ENCODE measurements at regions not wholly inside any gene's neighbourhood (a gene's known extent, or its start where the extent isn't known, plus 50 kb on each side); places are given as distances from the start of the nearest gene placed in this dataset.
"Not testable (repeated sequence)": the region's sequence is repeated elsewhere in the genome, so short reads cannot be mapped to it uniquely, and the experiment has no call there.

DNA sequence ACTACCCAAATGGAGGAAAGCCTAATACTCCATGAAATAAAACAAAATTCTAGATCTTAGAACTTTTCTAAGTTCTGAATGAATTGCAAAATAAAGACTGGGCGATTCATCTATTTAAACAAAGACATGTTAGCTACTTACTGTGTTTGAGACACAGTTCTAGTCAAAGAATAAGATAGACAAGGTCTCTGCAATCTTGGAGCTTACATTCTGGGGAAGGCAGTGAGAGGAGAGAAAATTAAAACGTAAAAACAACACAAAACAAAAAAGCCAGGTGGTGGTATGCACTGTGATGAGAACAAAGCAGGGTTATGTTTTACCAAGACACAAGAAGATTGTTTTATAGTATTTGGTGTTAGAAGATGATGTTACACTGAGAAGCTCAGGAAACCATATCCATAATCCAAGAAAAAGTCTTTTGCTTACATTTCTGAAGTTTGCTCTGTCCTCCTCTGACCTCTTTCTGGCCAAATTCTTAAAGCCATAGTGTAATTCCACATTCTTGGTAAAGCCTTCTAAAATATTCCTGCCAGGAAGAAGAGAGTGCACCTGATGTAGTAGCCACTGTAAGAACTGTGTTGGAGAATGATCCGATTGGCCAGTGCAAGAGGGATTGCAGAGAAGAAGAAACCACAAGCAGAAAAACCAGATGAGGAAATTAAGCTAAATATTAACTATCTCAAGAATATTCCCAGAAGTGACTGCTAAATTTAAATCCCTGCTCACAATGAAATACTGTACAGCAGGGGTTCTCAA, 218.4 kb downstream of the PCSK1 start:
- no peaks in the 10 kb centered on the region for H3K9me3 ChIP-seq (ENCODE audit: insufficient read depth, low read depth, low read length)
- H3K27ac ChIP-seq (ENCODE audit: low read length), result no peak overlapping the region
- no peak overlapping the region for H3K9ac ChIP-seq (ENCODE audit: low read depth, low read length)
- no peak overlapping the region for H3K4me3 ChIP-seq (ENCODE audit: low read length)
- H3K27me3 ChIP-seq (ENCODE audit: insufficient read depth, low read length), result no peaks in the 10 kb centered on the region
- H3K4me1 ChIP-seq (ENCODE audit: insufficient read depth, low read length), result no peaks in the 10 kb centered on the region; the same call in 1 of the 2 replicates
- no peaks in the 10 kb centered on the region for H3K36me3 ChIP-seq (ENCODE audit: insufficient read depth, low read depth, low read length)

DNA sequence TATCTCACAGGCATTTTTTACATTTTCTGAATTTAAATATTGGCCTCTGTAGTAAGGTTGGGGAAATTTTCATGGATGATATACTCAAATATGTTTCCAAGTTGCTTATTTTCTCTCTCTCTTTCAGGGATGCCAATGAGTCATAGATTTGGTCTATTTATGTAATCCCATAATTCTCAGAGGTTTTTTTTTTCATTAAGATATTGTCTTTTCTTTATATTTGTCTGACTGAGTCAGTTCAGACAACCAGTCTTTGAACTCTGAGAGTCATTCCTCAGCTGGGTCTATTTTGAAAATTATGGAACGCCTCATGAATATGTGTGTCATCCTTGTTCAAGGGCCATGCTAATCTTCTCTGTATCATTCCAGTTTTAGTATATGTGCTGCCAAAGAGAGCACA, 223.2 kb downstream of the PCSK1 start:
- Histone ChIP-seq H3K36me3 (ENCODE audit: insufficient read depth, low read depth, low read length) (no peaks in the 10 kb centered on the region), H3K4me1 (ENCODE audit: insufficient read depth, low read length) (no peaks in the 10 kb centered on the region), H3K27ac (ENCODE audit: low read length) (no peak overlapping the region), H3K4me3 (ENCODE audit: low read length) (no peak overlapping the region), H3K27me3 (ENCODE audit: insufficient read depth, low read length) (no peaks in the 10 kb centered on the region), H3K9me3 (ENCODE audit: insufficient read depth, low read depth, low read length) (no peaks in the 10 kb centered on the region), H3K9ac (ENCODE audit: low read depth, low read length) (no peak overlapping the region)

DNA sequence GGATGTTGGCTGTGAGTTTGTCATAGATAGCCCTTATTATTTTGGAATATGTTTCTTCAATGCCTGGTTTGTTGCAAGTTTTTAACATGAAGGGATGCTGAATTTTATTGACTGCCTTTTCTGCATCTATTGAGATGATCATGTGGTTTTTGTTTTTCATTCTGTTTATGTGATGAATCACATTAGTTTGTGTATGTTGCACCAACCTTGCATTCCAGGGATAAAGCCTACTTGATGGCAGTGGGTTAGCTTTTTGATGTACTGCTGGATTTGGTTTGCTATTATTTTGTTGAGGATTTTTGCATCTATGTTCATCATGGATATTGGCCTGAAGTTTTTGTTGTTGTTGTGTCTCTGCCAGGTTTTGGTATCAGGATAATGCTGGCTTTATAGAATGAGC, 225.6 kb downstream of the PCSK1 start:
- no peak overlapping the region for H3K9ac ChIP-seq (ENCODE audit: low read depth, low read length)
- H3K27me3 ChIP-seq (ENCODE audit: insufficient read depth, low read length), result no peaks in the 10 kb centered on the region
- H3K9me3 ChIP-seq (ENCODE audit: insufficient read depth, low read depth, low read length), result no peaks in the 10 kb centered on the region
- H3K36me3 ChIP-seq (ENCODE audit: insufficient read depth, low read depth, low read length), result no peaks in the 10 kb centered on the region
- no peaks in the 10 kb centered on the region for H3K4me1 ChIP-seq (ENCODE audit: insufficient read depth, low read length)
- no peak overlapping the region for H3K4me3 ChIP-seq (ENCODE audit: low read length)
- no peak overlapping the region for H3K27ac ChIP-seq (ENCODE audit: low read length)

DNA sequence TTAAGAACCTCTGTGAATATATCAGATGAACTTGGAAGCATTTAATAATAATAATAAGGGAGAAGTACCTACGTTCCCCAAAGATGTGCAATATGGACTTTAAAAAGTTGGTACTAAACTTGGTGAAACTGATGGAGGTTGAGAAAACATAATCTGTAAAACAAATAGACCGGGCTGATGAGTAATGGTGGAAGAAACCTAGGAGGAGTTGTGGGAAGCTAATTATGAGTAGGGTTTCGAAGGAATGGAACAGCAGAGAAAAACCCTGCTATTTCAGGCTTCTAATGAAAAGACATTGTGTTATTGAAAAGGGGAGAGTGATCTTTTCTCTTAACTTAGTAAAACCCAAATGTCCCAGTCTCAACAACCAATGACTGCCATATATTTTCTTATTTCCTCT, 229.3 kb downstream of the PCSK1 start:
- H3K36me3 ChIP-seq (ENCODE audit: insufficient read depth, low read depth, low read length), result no peaks in the 10 kb centered on the region
- H3K27me3 ChIP-seq (ENCODE audit: insufficient read depth, low read length), result no peaks in the 10 kb centered on the region
- no peaks in the 10 kb centered on the region for H3K9me3 ChIP-seq (ENCODE audit: insufficient read depth, low read depth, low read length)
- H3K9ac ChIP-seq (ENCODE audit: low read depth, low read length), result no peak overlapping the region
- no peak overlapping the region for H3K27ac ChIP-seq (ENCODE audit: low read length)
- no peaks in the 10 kb centered on the region for H3K4me1 ChIP-seq (ENCODE audit: insufficient read depth, low read length)
- H3K4me3 ChIP-seq (ENCODE audit: low read length), result no peak overlapping the region

DNA sequence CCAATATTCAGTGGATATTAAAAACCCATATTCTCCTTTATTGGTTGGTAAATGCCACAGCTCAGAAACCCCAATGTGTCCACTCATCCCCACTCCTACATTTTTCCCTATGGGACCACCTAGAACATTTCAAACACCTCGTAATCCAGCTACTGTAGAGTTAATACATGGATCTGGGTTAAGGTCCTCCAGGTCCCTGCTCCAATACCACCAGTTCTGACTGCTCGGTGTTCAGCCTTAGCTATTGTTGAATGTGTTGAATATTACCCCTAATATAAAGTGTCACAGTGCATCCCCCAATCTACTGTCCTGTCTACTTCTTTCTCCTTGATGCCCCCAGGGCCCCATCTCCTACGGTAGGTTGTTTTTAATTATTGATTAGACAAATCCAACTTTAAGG, 231.5 kb downstream of the PCSK1 start:
- Histone ChIP-seq H3K27ac (ENCODE audit: low read length) (no peak overlapping the region), H3K4me3 (ENCODE audit: low read length) (no peak overlapping the region), H3K9me3 (ENCODE audit: insufficient read depth, low read depth, low read length) (no peaks in the 10 kb centered on the region), H3K9ac (ENCODE audit: low read depth, low read length) (no peak overlapping the region), H3K4me1 (ENCODE audit: insufficient read depth, low read length) (no peaks in the 10 kb centered on the region), H3K27me3 (ENCODE audit: insufficient read depth, low read length) (no peaks in the 10 kb centered on the region), H3K36me3 (ENCODE audit: insufficient read depth, low read depth, low read length) (no peaks in the 10 kb centered on the region)

DNA sequence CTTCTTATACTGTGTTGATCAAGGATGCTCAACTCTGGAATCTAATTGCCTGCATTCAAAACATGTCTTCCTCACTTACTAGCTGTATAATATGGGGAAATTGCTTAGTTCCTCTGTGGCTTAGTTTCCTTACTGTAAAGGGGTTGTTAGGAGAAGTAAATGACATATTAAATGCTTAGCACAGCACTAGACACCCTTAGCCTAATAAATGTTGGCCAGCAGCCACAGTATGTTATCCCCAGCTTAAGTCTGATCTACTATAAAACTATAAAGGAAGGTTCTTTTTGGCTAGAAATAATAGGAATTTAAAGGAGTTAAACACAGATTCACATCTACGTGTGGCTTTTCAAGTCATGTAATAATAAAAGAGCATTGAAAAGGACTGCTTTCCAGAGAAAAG, 232.4 kb downstream of the PCSK1 start:
- Histone ChIP-seq H3K9me3 (ENCODE audit: insufficient read depth, low read depth, low read length) (no peaks in the 10 kb centered on the region), H3K4me3 (ENCODE audit: low read length) (no peak overlapping the region), H3K4me1 (ENCODE audit: insufficient read depth, low read length) (no peaks in the 10 kb centered on the region), H3K9ac (ENCODE audit: low read depth, low read length) (no peak overlapping the region), H3K27me3 (ENCODE audit: insufficient read depth, low read length) (no peaks in the 10 kb centered on the region), H3K27ac (ENCODE audit: low read length) (no peak overlapping the region), H3K36me3 (ENCODE audit: insufficient read depth, low read depth, low read length) (no peaks in the 10 kb centered on the region)

DNA sequence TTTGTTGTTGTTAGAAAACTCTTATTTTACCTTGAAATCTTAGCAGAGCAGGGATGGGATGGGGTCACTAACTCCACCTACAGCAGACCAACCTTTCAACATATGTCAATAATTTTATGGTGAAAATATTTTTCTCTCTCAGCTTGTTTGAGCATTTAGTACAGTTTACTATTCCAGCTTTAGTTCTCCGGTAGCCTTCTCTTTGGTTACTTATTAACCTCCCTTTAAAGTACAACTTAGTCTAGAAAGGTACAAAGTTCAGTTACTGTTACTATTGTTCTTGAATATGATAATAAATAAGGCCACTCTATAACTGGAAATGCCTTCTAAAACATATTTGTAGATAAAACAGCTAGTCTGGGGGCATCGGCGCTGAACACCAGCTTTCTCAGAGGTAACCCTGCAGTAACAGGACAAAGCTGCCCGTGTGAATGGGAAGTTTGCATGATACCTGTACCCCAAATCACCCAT, 233.3 kb downstream of the PCSK1 start:
- Histone ChIP-seq H3K9ac (ENCODE audit: low read depth, low read length) (no peak overlapping the region), H3K27me3 (ENCODE audit: insufficient read depth, low read length) (no peaks in the 10 kb centered on the region), H3K36me3 (ENCODE audit: insufficient read depth, low read depth, low read length) (no peaks in the 10 kb centered on the region), H3K4me3 (ENCODE audit: low read length) (no peak overlapping the region), H3K27ac (ENCODE audit: low read length) (no peak overlapping the region), H3K4me1 (ENCODE audit: insufficient read depth, low read length) (no peaks in the 10 kb centered on the region), H3K9me3 (ENCODE audit: insufficient read depth, low read depth, low read length) (no peaks in the 10 kb centered on the region)

DNA sequence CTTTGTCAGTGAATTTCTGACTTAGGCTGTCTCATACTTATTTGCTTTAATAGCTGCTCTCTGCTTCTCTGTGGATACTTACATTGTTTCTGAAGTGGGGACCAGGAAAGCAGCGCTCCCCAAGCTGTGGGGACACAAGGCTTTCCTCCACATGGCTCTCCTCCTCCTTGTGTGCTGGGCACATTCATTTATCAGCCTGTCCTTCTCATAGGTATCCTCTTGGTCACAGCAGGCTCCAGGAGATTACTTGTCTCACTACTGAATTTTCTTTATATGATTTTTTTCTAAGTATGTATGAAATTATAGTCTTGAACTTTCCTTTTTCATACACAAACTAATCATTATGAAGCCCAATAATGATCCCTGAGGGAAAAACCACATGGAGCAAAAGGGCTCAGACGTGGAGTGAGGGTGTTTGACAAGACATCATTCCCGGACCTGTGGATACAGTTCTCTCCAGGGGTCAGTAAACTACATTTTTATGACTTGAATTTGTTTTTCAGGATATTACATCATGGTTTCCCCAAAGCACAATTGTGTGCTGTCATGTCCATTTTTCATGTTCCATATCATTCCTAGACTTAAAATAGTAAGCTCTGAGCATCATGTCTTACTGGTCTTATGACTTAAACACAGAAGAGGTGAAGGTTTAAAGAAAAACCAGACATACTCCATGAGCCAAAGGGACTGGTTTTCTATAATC, 234.5 kb downstream of the PCSK1 start:
- Histone ChIP-seq H3K36me3 (ENCODE audit: insufficient read depth, low read depth, low read length) (no peaks in the 10 kb centered on the region), H3K9ac (ENCODE audit: low read depth, low read length) (no peak overlapping the region), H3K27me3 (ENCODE audit: insufficient read depth, low read length) (no peaks in the 10 kb centered on the region), H3K27ac (ENCODE audit: low read length) (no peak overlapping the region), H3K4me1 (ENCODE audit: insufficient read depth, low read length) (no peaks in the 10 kb centered on the region), H3K9me3 (ENCODE audit: insufficient read depth, low read depth, low read length) (no peaks in the 10 kb centered on the region), H3K4me3 (ENCODE audit: low read length) (no peak overlapping the region)

DNA sequence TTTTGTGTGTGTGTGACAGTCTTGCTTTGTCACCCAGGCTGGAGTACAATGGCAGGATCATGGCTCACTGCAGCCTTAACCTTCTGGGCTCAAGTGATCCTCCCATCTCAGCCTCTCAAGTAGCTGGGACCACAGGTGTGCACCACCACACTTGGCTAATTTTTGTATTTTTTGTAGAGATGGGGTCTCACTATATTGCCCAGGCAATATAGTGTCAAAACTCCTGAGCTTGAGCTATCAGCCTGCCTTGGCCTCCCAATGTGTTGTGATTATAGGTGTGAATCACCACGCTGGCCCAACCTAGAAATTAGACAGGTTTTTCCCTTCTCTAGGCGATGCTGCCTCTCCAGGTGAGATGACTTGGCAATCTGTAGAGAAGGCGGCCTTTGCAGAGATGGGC, 235.3 kb downstream of the PCSK1 start:
- not testable (repeated sequence) for H3K27me3 ChIP-seq (ENCODE audit: insufficient read depth, low read length); H3K4me3 ChIP-seq (ENCODE audit: low read length); H3K9me3 ChIP-seq (ENCODE audit: insufficient read depth, low read depth, low read length); H3K4me1 ChIP-seq (ENCODE audit: insufficient read depth, low read length); H3K27ac ChIP-seq (ENCODE audit: low read length); H3K9ac ChIP-seq (ENCODE audit: low read depth, low read length); H3K36me3 ChIP-seq (ENCODE audit: insufficient read depth, low read depth, low read length)

DNA sequence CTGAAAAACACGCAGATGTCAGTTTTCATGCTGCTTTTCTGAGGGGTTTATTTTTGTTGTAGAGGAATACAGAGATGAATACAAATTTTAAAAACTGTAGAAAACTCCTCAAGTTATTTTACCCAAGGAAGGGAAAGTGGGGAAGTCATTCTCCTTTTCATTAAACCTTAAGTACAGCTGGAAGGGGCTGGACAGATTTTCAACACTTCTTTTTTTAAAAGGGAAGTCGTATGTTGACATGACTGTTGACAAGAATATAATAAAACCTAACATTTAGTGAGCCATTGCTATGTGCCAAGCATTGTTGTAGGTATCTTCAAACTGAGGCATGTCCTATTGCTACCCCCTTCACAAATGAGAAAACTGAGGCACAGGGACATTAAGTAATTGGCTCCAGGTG, 235.7 kb upstream of the ELL2 start:
- H3K27ac ChIP-seq (ENCODE audit: low read length), result no peak overlapping the region
- no peaks in the 10 kb centered on the region for H3K36me3 ChIP-seq (ENCODE audit: insufficient read depth, low read depth, low read length)
- no peak overlapping the region for H3K4me3 ChIP-seq (ENCODE audit: low read length)
- no peaks in the 10 kb centered on the region for H3K4me1 ChIP-seq (ENCODE audit: insufficient read depth, low read length)
- no peaks in the 10 kb centered on the region for H3K9me3 ChIP-seq (ENCODE audit: insufficient read depth, low read depth, low read length)
- no peaks in the 10 kb centered on the region for H3K27me3 ChIP-seq (ENCODE audit: insufficient read depth, low read length)
- no peak overlapping the region for H3K9ac ChIP-seq (ENCODE audit: low read depth, low read length)

DNA sequence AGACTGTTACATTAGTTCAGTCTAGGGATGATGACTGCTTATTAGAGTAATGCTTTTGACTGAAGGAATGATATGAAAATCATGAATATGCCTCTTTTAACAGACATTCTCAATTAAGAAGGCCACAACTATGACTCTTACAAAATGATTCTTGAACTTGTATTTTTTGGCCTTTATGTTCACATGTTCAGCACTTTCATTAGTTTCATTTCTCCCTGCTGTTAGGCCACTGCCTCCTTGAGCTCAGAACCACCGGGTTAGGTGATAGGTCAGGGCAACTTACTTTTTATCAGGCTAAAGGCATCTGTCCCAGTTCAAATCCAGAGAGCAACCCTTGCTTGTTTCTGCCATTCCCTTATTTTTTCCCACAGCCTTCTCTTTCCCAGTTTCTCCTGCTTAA, 235.2 kb upstream of the ELL2 start:
- Histone ChIP-seq H3K9ac (ENCODE audit: low read depth, low read length) (no peak overlapping the region), H3K27ac (ENCODE audit: low read length) (no peak overlapping the region), H3K4me3 (ENCODE audit: low read length) (no peak overlapping the region), H3K4me1 (ENCODE audit: insufficient read depth, low read length) (no peaks in the 10 kb centered on the region), H3K9me3 (ENCODE audit: insufficient read depth, low read depth, low read length) (no peaks in the 10 kb centered on the region), H3K27me3 (ENCODE audit: insufficient read depth, low read length) (no peaks in the 10 kb centered on the region), H3K36me3 (ENCODE audit: insufficient read depth, low read depth, low read length) (no peaks in the 10 kb centered on the region)

DNA sequence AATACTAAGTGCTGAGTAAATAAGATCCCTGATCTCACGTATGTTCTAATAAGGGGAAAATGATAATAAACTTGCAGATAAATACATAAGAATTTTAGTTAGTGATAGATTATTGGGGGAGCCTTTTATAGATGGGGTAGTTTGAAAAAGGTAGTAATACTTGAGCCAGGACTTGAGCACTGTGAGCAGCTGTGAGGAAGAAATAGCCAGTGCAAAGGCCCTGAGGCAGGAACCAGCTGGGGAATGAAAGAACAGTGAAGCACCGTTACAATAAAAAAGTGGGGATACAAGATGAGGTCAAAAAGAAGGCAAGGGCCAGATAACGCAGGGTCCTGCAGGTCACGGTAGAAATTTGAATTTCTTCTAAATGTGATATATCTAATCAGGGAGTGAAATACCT, 234.8 kb upstream of the ELL2 start:
- Histone ChIP-seq H3K4me3 (ENCODE audit: low read length) (no peak overlapping the region), H3K27me3 (ENCODE audit: insufficient read depth, low read length) (no peaks in the 10 kb centered on the region), H3K9ac (ENCODE audit: low read depth, low read length) (no peak overlapping the region), H3K36me3 (ENCODE audit: insufficient read depth, low read depth, low read length) (no peaks in the 10 kb centered on the region), H3K9me3 (ENCODE audit: insufficient read depth, low read depth, low read length) (no peaks in the 10 kb centered on the region), H3K4me1 (ENCODE audit: insufficient read depth, low read length) (no peaks in the 10 kb centered on the region), H3K27ac (ENCODE audit: low read length) (no peak overlapping the region)
